WTC11 (cell line): ENCODE measurements at regions not wholly inside any gene's neighbourhood (a gene's known extent, or its start where the extent isn't known, plus 50 kb on each side); places are given as distances from the start of the nearest gene placed in this dataset.

ENCODE experiments used
- ATAC-seq: fragments of 200-7000 bp; cut with Tn5 transposase; 2 replicates; pipeline ENCODE4 v1.10.0; 2021; ENCODE audit warnings: mild to moderate bottlenecking, moderate library complexity
- CTCF ChIA-PET: fragments of 300-600 bp; sonication (Branson Sonifier 250); formaldehyde crosslinking; loops from one replicate; lab custom pipeline; 2021; ENCODE audit warnings: antibody characterized with exemption; lab: Charles Lee
- POLR2A ChIA-PET: fragments of 350-600 bp; sonication (Branson Sonifier 250); formaldehyde crosslinking; loops from one replicate; lab custom pipeline; 2021; ENCODE audit warnings: antibody characterized with exemption; lab: Charles Lee
- DNase-seq: peaks from one replicate; pipeline ENCODE4 v3.0.0; 2021; ENCODE audit warnings: low spot score
- H3K27ac Mint-ChIP-seq: 2 replicates; pipeline ENCODE4 v1.8.0; 2021; ENCODE audit warnings: mixed read lengths
- H3K27me3 Mint-ChIP-seq: 2 replicates; pipeline ENCODE4 v1.8.0; 2021; ENCODE audit warnings: low read depth, mild to moderate bottlenecking, moderate library complexity, mixed read lengths
- H3K36me3 Mint-ChIP-seq: 2 replicates; pipeline ENCODE4 v1.8.0; 2021; ENCODE audit warnings: mixed read lengths
- H3K4me1 Mint-ChIP-seq: 2 replicates; pipeline ENCODE4 v1.8.0; 2022; ENCODE audit warnings: mixed read lengths
- H3K4me3 Mint-ChIP-seq: 2 replicates; pipeline ENCODE4 v1.8.0; 2021; ENCODE audit warnings: mild to moderate bottlenecking, moderate library complexity, mixed read lengths
- H3K9me3 Mint-ChIP-seq: 2 replicates; pipeline ENCODE4 v1.8.0; 2021; ENCODE audit warnings: mixed read lengths
- FOXJ3 ChIP-seq: sonication (generic); formaldehyde crosslinking; IDR thresholded peaks from 2 replicates; pipeline ENCODE4 v1.9.0; 2021; ENCODE audit warnings: missing genetic modification reagents, mild to moderate bottlenecking, borderline replicate concordance
- FOXP1 ChIP-seq: sonication (generic); formaldehyde crosslinking; IDR thresholded peaks from 2 replicates; pipeline ENCODE4 v1.8.0; 2022; ENCODE audit warnings: missing genetic modification reagents, mild to moderate bottlenecking, moderate library complexity, borderline replicate concordance
- NFE2L1 ChIP-seq: sonication (generic); formaldehyde crosslinking; IDR thresholded peaks from 2 replicates; pipeline ENCODE4 v1.8.1; 2023; ENCODE audit warnings: missing genetic modification reagents
- NR2C2 ChIP-seq: sonication (generic); formaldehyde crosslinking; IDR thresholded peaks from 2 replicates; pipeline ENCODE4 v1.8.0; 2022; ENCODE audit warnings: mild to moderate bottlenecking, missing genetic modification reagents
- RELA ChIP-seq: sonication (generic); formaldehyde crosslinking; IDR thresholded peaks from 2 replicates; pipeline ENCODE4 v1.8.1; 2022; ENCODE audit warnings: missing genetic modification reagents, mild to moderate bottlenecking, borderline replicate concordance
- SMAD4 ChIP-seq: sonication (generic); formaldehyde crosslinking; IDR thresholded peaks from 2 replicates; pipeline ENCODE4 v1.8.0; 2022; ENCODE audit warnings: mild to moderate bottlenecking, missing genetic modification reagents
- TCF7 ChIP-seq: sonication (generic); formaldehyde crosslinking; IDR thresholded peaks from 2 replicates; pipeline ENCODE4 v1.8.0; 2022; ENCODE audit warnings: mild to moderate bottlenecking, low read depth, missing genetic modification reagents, moderate library complexity
- TEAD1 ChIP-seq: sonication (generic); formaldehyde crosslinking; IDR thresholded peaks from 2 replicates; pipeline ENCODE4 v1.8.0; 2022; ENCODE audit warnings: mild to moderate bottlenecking, missing genetic modification reagents
- TP53 ChIP-seq: sonication (generic); formaldehyde crosslinking; IDR thresholded peaks from 2 replicates; pipeline ENCODE4 v1.8.1; 2023; ENCODE audit warnings: mild to moderate bottlenecking, missing genetic modification reagents
- ZMAT4 ChIP-seq: fragments of 250-450 bp; sonication (Bioruptor Pico); IDR thresholded peaks from 2 replicates; pipeline ENCODE4 v1.9.0; 2021; ENCODE audit warnings: mild to moderate bottlenecking
- ZNF219 ChIP-seq: sonication (generic); formaldehyde crosslinking; IDR thresholded peaks from 2 replicates; pipeline ENCODE4 v1.8.0; 2023; ENCODE audit warnings: missing genetic modification reagents, mild to moderate bottlenecking, borderline replicate concordance
- ZNF232 ChIP-seq: sonication (generic); formaldehyde crosslinking; IDR thresholded peaks from 2 replicates; pipeline ENCODE4 v1.8.0; 2022; ENCODE audit warnings: mild to moderate bottlenecking, missing genetic modification reagents
- ZNF263 ChIP-seq: sonication (generic); formaldehyde crosslinking; IDR thresholded peaks from 2 replicates; pipeline ENCODE4 v1.8.1; 2022; ENCODE audit warnings: low read depth, mild to moderate bottlenecking, moderate library complexity, missing genetic modification reagents
- TF ChIP-seq, protein P1 (sequence below): fragments of 250-450 bp; sonication (Bioruptor Pico); IDR thresholded peaks from 2 replicates; pipeline ENCODE4 v1.9.0; 2021; ENCODE audit warnings: mild to moderate bottlenecking
- TF ChIP-seq, protein P2 (sequence below): sonication (generic); formaldehyde crosslinking; IDR thresholded peaks from 2 replicates; pipeline ENCODE4 v1.8.0; 2022; ENCODE audit warnings: missing genetic modification reagents
- TF ChIP-seq, protein P3 (sequence below): sonication (generic); formaldehyde crosslinking; IDR thresholded peaks from 2 replicates; pipeline ENCODE4 v1.8.1; 2022; ENCODE audit warnings: mild to moderate bottlenecking, moderate library complexity, missing genetic modification reagents
- TF ChIP-seq, protein P4 (sequence below): fragments of 250-450 bp; sonication (Bioruptor Pico); conservative IDR thresholded peaks from 2 replicates; pipeline ENCODE4 v1.9.0; 2021; ENCODE audit warnings: mild to moderate bottlenecking

- H3K36me3 Mint-ChIP-seq: no peaks in the 10 kb centered on the region
- POLR2A ChIA-PET: no interaction called here
Measured at GRCh38 chr4:41478518-41478917, 59.4 kb upstream of the LIMCH1 start.

GRCh38 chr4:41480896-41481311 lies 57.1 kb upstream of the LIMCH1 start:
- Mint-ChIP-seq H3K36me3 (no peaks in the 10 kb centered on the region), H3K4me3 (no peak overlapping the region), H3K27ac (no peak overlapping the region), H3K4me1 (peaks cover 11% of the 10 kb centered on the region), H3K9me3 (no peaks in the 10 kb centered on the region), H3K27me3 (no peaks in the 10 kb centered on the region)
- no peak for DNase-seq
- CTCF ChIA-PET: interaction anchor here (1.1 kb wide), 1 partner anchor 181 kb away, joined by 4 read pairs; no protein-coding TSS in a partner anchor
- POLR2A ChIA-PET: interaction anchor here (0.7 kb wide), 1 partner anchor 1333 kb away, joined by 3 read pairs; no protein-coding TSS in a partner anchor
- TF ChIP-seq, protein P1, sequence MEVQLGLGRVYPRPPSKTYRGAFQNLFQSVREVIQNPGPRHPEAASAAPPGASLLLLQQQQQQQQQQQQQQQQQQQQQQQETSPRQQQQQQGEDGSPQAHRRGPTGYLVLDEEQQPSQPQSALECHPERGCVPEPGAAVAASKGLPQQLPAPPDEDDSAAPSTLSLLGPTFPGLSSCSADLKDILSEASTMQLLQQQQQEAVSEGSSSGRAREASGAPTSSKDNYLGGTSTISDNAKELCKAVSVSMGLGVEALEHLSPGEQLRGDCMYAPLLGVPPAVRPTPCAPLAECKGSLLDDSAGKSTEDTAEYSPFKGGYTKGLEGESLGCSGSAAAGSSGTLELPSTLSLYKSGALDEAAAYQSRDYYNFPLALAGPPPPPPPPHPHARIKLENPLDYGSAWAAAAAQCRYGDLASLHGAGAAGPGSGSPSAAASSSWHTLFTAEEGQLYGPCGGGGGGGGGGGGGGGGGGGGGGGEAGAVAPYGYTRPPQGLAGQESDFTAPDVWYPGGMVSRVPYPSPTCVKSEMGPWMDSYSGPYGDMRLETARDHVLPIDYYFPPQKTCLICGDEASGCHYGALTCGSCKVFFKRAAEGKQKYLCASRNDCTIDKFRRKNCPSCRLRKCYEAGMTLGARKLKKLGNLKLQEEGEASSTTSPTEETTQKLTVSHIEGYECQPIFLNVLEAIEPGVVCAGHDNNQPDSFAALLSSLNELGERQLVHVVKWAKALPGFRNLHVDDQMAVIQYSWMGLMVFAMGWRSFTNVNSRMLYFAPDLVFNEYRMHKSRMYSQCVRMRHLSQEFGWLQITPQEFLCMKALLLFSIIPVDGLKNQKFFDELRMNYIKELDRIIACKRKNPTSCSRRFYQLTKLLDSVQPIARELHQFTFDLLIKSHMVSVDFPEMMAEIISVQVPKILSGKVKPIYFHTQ: no peak
- TF ChIP-seq TCF7 (CRISPR knock-in tag) (no peak), ZMAT4 (no peak)
- TF ChIP-seq, all 79 proteins: peak for 0
- ATAC-seq: no peak

More at GRCh38 chr4:41478518-41478917, 59.4 kb upstream of the LIMCH1 start:
- CTCF ChIA-PET: no interaction called here
- peaks cover 11% of the 10 kb centered on the region for H3K4me1 Mint-ChIP-seq
- no peaks in the 10 kb centered on the region for H3K27me3 Mint-ChIP-seq
- ATAC-seq (no peak), DNase-seq (no peak)
- H3K27ac Mint-ChIP-seq: no peak overlapping the region
- TF ChIP-seq ZNF263 (CRISPR knock-in tag): no peak
- TF ChIP-seq, protein P2, sequence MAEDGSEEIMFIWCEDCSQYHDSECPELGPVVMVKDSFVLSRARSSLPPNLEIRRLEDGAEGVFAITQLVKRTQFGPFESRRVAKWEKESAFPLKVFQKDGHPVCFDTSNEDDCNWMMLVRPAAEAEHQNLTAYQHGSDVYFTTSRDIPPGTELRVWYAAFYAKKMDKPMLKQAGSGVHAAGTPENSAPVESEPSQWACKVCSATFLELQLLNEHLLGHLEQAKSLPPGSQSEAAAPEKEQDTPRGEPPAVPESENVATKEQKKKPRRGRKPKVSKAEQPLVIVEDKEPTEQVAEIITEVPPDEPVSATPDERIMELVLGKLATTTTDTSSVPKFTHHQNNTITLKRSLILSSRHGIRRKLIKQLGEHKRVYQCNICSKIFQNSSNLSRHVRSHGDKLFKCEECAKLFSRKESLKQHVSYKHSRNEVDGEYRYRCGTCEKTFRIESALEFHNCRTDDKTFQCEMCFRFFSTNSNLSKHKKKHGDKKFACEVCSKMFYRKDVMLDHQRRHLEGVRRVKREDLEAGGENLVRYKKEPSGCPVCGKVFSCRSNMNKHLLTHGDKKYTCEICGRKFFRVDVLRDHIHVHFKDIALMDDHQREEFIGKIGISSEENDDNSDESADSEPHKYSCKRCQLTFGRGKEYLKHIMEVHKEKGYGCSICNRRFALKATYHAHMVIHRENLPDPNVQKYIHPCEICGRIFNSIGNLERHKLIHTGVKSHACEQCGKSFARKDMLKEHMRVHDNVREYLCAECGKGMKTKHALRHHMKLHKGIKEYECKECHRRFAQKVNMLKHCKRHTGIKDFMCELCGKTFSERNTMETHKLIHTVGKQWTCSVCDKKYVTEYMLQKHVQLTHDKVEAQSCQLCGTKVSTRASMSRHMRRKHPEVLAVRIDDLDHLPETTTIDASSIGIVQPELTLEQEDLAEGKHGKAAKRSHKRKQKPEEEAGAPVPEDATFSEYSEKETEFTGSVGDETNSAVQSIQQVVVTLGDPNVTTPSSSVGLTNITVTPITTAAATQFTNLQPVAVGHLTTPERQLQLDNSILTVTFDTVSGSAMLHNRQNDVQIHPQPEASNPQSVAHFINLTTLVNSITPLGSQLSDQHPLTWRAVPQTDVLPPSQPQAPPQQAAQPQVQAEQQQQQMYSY (CRISPR knock-in tag): no peak
- TF ChIP-seq, protein P3, sequence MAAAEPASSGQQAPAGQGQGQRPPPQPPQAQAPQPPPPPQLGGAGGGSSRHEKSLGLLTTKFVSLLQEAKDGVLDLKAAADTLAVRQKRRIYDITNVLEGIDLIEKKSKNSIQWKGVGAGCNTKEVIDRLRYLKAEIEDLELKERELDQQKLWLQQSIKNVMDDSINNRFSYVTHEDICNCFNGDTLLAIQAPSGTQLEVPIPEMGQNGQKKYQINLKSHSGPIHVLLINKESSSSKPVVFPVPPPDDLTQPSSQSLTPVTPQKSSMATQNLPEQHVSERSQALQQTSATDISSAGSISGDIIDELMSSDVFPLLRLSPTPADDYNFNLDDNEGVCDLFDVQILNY: no peak
- TF ChIP-seq, protein P4, sequence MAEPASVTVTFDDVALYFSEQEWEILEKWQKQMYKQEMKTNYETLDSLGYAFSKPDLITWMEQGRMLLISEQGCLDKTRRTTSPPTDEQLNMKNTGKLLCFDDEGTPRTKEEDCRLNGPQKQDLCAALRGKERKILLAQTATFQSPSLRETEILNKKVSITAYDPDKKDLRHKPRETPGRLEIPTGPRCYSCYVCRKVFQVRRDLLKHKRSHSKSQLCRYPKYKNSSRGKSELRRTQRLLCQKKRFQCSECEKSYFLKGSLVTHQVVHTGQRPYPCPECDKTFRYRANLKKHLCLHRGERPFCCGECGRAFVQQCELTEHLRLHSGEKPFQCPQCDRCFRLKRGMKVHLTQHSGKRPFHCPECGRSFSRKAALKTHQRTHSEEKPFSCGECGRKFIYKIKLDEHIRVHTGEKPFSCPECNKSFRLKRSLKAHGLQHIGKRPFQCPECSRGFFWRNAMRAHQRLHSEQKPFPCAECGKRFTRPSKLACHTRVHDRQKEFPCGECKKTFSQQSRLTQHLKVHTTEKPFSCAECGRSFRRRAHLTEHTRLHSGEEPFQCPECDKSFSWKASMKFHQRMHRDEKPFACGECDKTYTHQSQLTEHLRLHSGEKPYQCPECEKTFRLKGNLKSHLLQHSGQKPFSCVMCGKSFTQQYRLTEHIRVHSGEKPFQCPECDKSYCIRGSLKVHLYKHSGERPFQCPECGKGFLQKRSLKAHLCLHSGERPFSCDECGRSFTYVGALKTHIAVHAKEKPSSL (CRISPR knock-in tag): no peak
- no peak for TF ChIP-seq NR2C2 (CRISPR knock-in tag)
- no peak for TF ChIP-seq SMAD4 (CRISPR knock-in tag)
- no peak for TF ChIP-seq RELA (CRISPR knock-in tag)
- no peak for TF ChIP-seq FOXJ3 (CRISPR knock-in tag)
- TF ChIP-seq TP53 (CRISPR knock-in tag): no peak
- no peak for TF ChIP-seq ZNF232
- TF ChIP-seq ZMAT4: no peak
- TF ChIP-seq FOXP1 (CRISPR knock-in tag): no peak
- no peak for TF ChIP-seq TEAD1 (CRISPR knock-in tag)
- no peak for TF ChIP-seq NFE2L1 (CRISPR knock-in tag)
- TF ChIP-seq ZNF219 (CRISPR knock-in tag): no peak
- no peaks in the 10 kb centered on the region for H3K9me3 Mint-ChIP-seq
- no peak overlapping the region for H3K4me3 Mint-ChIP-seq
